HepG2 (cell line): ENCODE measurements at regions not wholly inside any gene's neighbourhood (a gene's known extent, or its start where the extent isn't known, plus 50 kb on each side); places are given as distances from the start of the nearest gene placed in this dataset.

Experiments used
- ATAC-seq: fragments of 200-7000 bp; cut with Tn5 transposase; 3 replicates; pipeline ENCODE4 v1.9.1; 2020; ENCODE audit warnings: mild to moderate bottlenecking, moderate library complexity
- BruUV-seq: library from RNA; stranded (reverse); fragments of 400-500 nt; replicated peaks from 2 replicates; lab custom pipeline; 2021; lab: Mats Ljungman, UMichigan
- CTCF ChIA-PET: fragments of 300-600 bp; formaldehyde crosslinking; extraction: SDS; loops from one replicate; lab custom pipeline; 2021; ENCODE audit warnings: low total read pairs, inconsistent platforms, low intra/inter-chr PET ratio; lab: Yijun Ruan, JAX
- POLR2A ChIA-PET: fragments of 350-600 bp; sonication (Branson Sonifier 250); formaldehyde crosslinking; loops from one replicate; lab custom pipeline; 2020; ENCODE audit warnings: antibody characterized with exemption, inconsistent platforms; lab: Yijun Ruan, JAX
- DNase-seq: peaks from one replicate; pipeline ENCODE4 v3.0.0-alpha.2; 2015; ENCODE audit warnings: low spot score
- FAIRE-seq: peaks from 3 replicates; lab custom pipeline; 2011; peaks lifted over from hg19 to GRCh38; lab: Jason Lieb, UNC
- H2AFZ ChIP-seq: one replicate; pipeline ENCODE4 v1.6.1; 2011; ENCODE audit warnings: low read length, inconsistent platforms
- H3K27ac ChIP-seq: fragments of 300-600 bp; 3 replicates; pipeline ENCODE4 v1.8.0; 2011; ENCODE audit warnings: mixed run types, mild to moderate bottlenecking, mixed read lengths, low read length, inconsistent platforms; ENCODE audit not compliant: insufficient read depth; ENCODE audit errors: extremely low read length
- H3K27me3 ChIP-seq, 2 experiments: fragments of 200-600 bp in 1 of 2; 2 replicates in 1 of 2; 3 replicates in 1 of 2; pipeline versions ENCODE4 v1.6.0 to v1.8.0; 2011; ENCODE audit warnings: low read length in 2 of 2, mild to moderate bottlenecking in 2 of 2, moderate library complexity in 2 of 2, inconsistent platforms in 1 of 2; ENCODE audit not compliant: insufficient read depth in 2 of 2, control insufficient read depth in 1 of 2
- H3K36me3 ChIP-seq, 2 experiments: fragments of 200-600 bp in 1 of 2; replicated peaks in 1 of 2; 2 replicates in 1 of 2; 3 replicates in 1 of 2; pipeline versions ENCODE4 v1.5.1 to v1.8.0; 2011; ENCODE audit warnings: low read length in 2 of 2, inconsistent platforms in 1 of 2; ENCODE audit not compliant: insufficient read depth in 2 of 2, control insufficient read depth in 1 of 2
- H3K4me1 ChIP-seq: 2 replicates; pipeline ENCODE4 v1.5.1; 2012; ENCODE audit warnings: low read length, inconsistent platforms; ENCODE audit not compliant: insufficient read depth
- H3K4me2 ChIP-seq: 2 replicates; pipeline ENCODE4 v1.6.0; 2011; ENCODE audit warnings: low read depth, low read length, inconsistent platforms
- H3K4me3 ChIP-seq, 3 experiments: fragments of 200-600 bp in 1 of 3; sonication (generic), shearing (Covaris generic) in 1 of 3; replicated peaks in 1 of 3; 2 replicates each; pipeline ENCODE4 v1.5.1; 2011 to 2016; ENCODE audit warnings: low read length in 3 of 3, inconsistent platforms in 2 of 3, low read depth in 2 of 3, mild to moderate bottlenecking in 2 of 3, control low read depth in 1 of 3, mixed read lengths in 1 of 3; ENCODE audit not compliant: insufficient read depth in 1 of 3
- H3K79me2 ChIP-seq: one replicate; pipeline ENCODE4 v1.6.1; 2011; ENCODE audit warnings: low read length, inconsistent platforms; ENCODE audit not compliant: insufficient read depth
- H3K9ac ChIP-seq: 2 replicates; pipeline ENCODE4 v1.6.0; 2011; ENCODE audit warnings: mild to moderate bottlenecking, low read depth, low read length, inconsistent platforms; ENCODE audit not compliant: insufficient read depth
- H3K9me3 ChIP-seq: 2 replicates; pipeline ENCODE4 v1.5.1; 2012; ENCODE audit warnings: mild to moderate bottlenecking, low read length
- H4K20me1 ChIP-seq: 2 replicates; pipeline ENCODE4 v1.6.0; 2011; ENCODE audit warnings: inconsistent platforms, mild to moderate bottlenecking, low read length, moderate library complexity; ENCODE audit not compliant: insufficient read depth
- CAMTA2 ChIP-seq: sonication (generic); formaldehyde crosslinking; IDR thresholded peaks from 2 replicates; pipeline ENCODE4 v1.4.0; 2020; ENCODE audit warnings: mild to moderate bottlenecking, missing genetic modification reagents, borderline replicate concordance
- GPN1 ChIP-seq: sonication (generic); formaldehyde crosslinking; IDR thresholded peaks from 2 replicates; pipeline ENCODE4 v1.5.1; 2020; ENCODE audit warnings: missing genetic modification reagents, borderline replicate concordance
- MIER2 ChIP-seq: IDR thresholded peaks from 2 replicates; pipeline ENCODE4 v1.6.1; 2016; ENCODE audit warnings: missing biosample characterization, missing genetic modification reagents
- NFRKB ChIP-seq: fragments of 450-650 bp; IDR thresholded peaks from 2 replicates; pipeline ENCODE4 v1.6.1; 2017
- SOX13 ChIP-seq, 3 experiments: fragments of 450-650 bp in 1 of 3; sonication (generic) in 1 of 3; formaldehyde crosslinking in 1 of 3; IDR thresholded peaks in 2 of 3; conservative IDR thresholded peaks in 1 of 3; 2 replicates each; pipeline versions ENCODE4 v1.5.0 to v1.6.1; 2016 to 2020; ENCODE audit warnings: antibody characterized with exemption in 1 of 3, mild to moderate bottlenecking in 1 of 3, missing compliant biosample characterization in 1 of 3, missing genetic modification reagents in 1 of 3, moderate library complexity in 1 of 3
- SP5 ChIP-seq: IDR thresholded peaks from 2 replicates; pipeline ENCODE4 v1.6.1; 2016; ENCODE audit warnings: low read depth, borderline replicate concordance
- ZFY ChIP-seq: sonication (generic); formaldehyde crosslinking; IDR thresholded peaks from 2 replicates; pipeline ENCODE4 v1.4.0; 2020; ENCODE audit warnings: missing genetic modification reagents
- ZHX1 ChIP-seq: sonication (generic); formaldehyde crosslinking; IDR thresholded peaks from 2 replicates; pipeline ENCODE4 v1.8.1; 2022; ENCODE audit warnings: low read depth, mild to moderate bottlenecking, missing genetic modification reagents
- ZNF101 ChIP-seq: sonication (generic); formaldehyde crosslinking; IDR thresholded peaks from 2 replicates; pipeline ENCODE4 v1.4.0; 2020; ENCODE audit warnings: mild to moderate bottlenecking, low read depth, missing genetic modification reagents, borderline replicate concordance
- ZNF230 ChIP-seq: sonication (generic); formaldehyde crosslinking; IDR thresholded peaks from 2 replicates; pipeline ENCODE4 v1.4.0; 2020; ENCODE audit warnings: mild to moderate bottlenecking, missing genetic modification reagents
- ZNF251 ChIP-seq: sonication (generic); formaldehyde crosslinking; IDR thresholded peaks from 2 replicates; pipeline ENCODE4 v1.9.0; 2021; ENCODE audit warnings: mild to moderate bottlenecking, missing genetic modification reagents
- ZNF260 ChIP-seq: sonication (generic); formaldehyde crosslinking; IDR thresholded peaks from 2 replicates; pipeline ENCODE4 v1.4.0; 2020; ENCODE audit warnings: missing genetic modification reagents, low read depth, mild to moderate bottlenecking, borderline replicate concordance
- ZNF350 ChIP-seq: sonication (generic); formaldehyde crosslinking; IDR thresholded peaks from 2 replicates; pipeline ENCODE4 v1.4.0; 2020; ENCODE audit warnings: mild to moderate bottlenecking, low read depth, missing genetic modification reagents, borderline replicate concordance
- ZNF724P ChIP-seq: sonication (generic); formaldehyde crosslinking; IDR thresholded peaks from 2 replicates; pipeline ENCODE4 v1.8.0; 2022; ENCODE audit warnings: missing genetic modification reagents, borderline replicate concordance
- ZNF749 ChIP-seq: sonication (generic); formaldehyde crosslinking; IDR thresholded peaks from 2 replicates; pipeline ENCODE4 v1.8.0; 2022; ENCODE audit warnings: mild to moderate bottlenecking, missing genetic modification reagents, moderate library complexity, borderline replicate concordance
- ZSCAN9 ChIP-seq: IDR thresholded peaks from 2 replicates; pipeline ENCODE4 v1.6.1; 2016; ENCODE audit warnings: borderline replicate concordance
- whole genome bisulfite sequencing: methylation state at CpG from one replicate; pipeline ENCODE4 v1.1.6; 2017; ENCODE audit warnings: low lambda C conversion rate; 5-methylcytosine and 5-hydroxymethylcytosine counted together
- in situ Hi-C: cut with HindIII; loops from 2 replicates; pipeline ENCODE4 v1.10.0; 2017; ENCODE audit warnings: low pct_unique_long_range_greater_than_20kb; ENCODE audit not compliant: extremely low pct_ligation_motif_present
- intact Hi-C: fragments of 100-400 bp; cut with micrococcal nuclease; formaldehyde crosslinking; loops from one replicate; pipeline ENCODE4 v1.10.0; 2022; ENCODE audit not compliant: unreplicated experiment
- TF ChIP-seq, protein P1 (sequence below): sonication (generic); formaldehyde crosslinking; IDR thresholded peaks from 2 replicates; pipeline ENCODE4 v1.4.0; 2020; ENCODE audit warnings: missing genetic modification reagents
- TF ChIP-seq, protein P2 (sequence below): sonication (generic); formaldehyde crosslinking; IDR thresholded peaks from 2 replicates; pipeline ENCODE4 v1.8.0; 2022; ENCODE audit warnings: missing genetic modification reagents, mild to moderate bottlenecking, moderate library complexity, borderline replicate concordance

- H3K27ac ChIP-seq: peak overlapping the region; percentile 55
- CTCF ChIA-PET: no interaction called here
- no TSS peak for BruUV-seq
- H3K9ac ChIP-seq: 0 out of 2 replicates have a peak overlapping the region, but pooled peaks have one; percentile 3
- POLR2A ChIA-PET: interaction anchor here (1.0 kb wide), 1 partner anchor 11 kb away, joined by 3 read pairs; no protein-coding TSS in a partner anchor
- peak overlapping the region in 2 of 3 experiments; percentile 4 to 6; a peak in 1 of 6 replicates for H3K4me3 ChIP-seq
- no peaks in the 10 kb centered on the region for H3K9me3 ChIP-seq
- FAIRE-seq: peak; percentile 64
- no peaks in the 10 kb centered on the region for H3K36me3 ChIP-seq
- no peaks in the 10 kb centered on the region for H3K27me3 ChIP-seq
- intact Hi-C loops (no loop called here), in situ Hi-C loops (no loop called here)
- ATAC-seq: peak; percentile 87
- peaks cover 32% of the 10 kb centered on the region for H3K4me1 ChIP-seq
- no peaks in the 10 kb centered on the region for H3K79me2 ChIP-seq
- WGBS: 12% methylated on average over 6 of the region's 10 CpGs
- H3K4me2 ChIP-seq: peak overlapping the region; percentile 55
- H4K20me1 ChIP-seq: no peaks in the 10 kb centered on the region
- peak; percentile 66 for DNase-seq
- H2AFZ ChIP-seq: no peak overlapping the region
- TF ChIP-seq ZNF230 (CRISPR knock-in tag) (no peak), ZNF101 (CRISPR knock-in tag) (no peak), ZFY (no peak), ZHX1 (CRISPR knock-in tag) (no peak), ZNF749 (CRISPR knock-in tag) (no peak), GPN1 (CRISPR knock-in tag) (no peak), SOX13 (IDR thresholded peaks at IDR 0.05) (no peak), SOX13 (CRISPR knock-in tag; conservative IDR thresholded peaks at IDR 0.05 in 1 of 2, IDR thresholded peaks at IDR 0.05 in 1 of 2) (peak in 1 of 2 experiments; percentile 63; a peak in 2 of 4 replicates), NFRKB (no peak), ZNF260 (CRISPR knock-in tag) (no peak), ZNF724P (CRISPR knock-in tag) (no peak), ZNF350 (CRISPR knock-in tag) (no peak), ZNF251 (no peak), SP5 (CRISPR knock-in tag) (peak; percentile 47; the same call in 1 of the 2 replicates), ZSCAN9 (CRISPR knock-in tag) (no peak), MIER2 (CRISPR knock-in tag) (no peak), CAMTA2 (CRISPR knock-in tag) (no peak)
- TF ChIP-seq, protein P1, sequence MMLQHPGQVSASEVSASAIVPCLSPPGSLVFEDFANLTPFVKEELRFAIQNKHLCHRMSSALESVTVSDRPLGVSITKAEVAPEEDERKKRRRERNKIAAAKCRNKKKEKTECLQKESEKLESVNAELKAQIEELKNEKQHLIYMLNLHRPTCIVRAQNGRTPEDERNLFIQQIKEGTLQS: no peak
- TF ChIP-seq, protein P2, sequence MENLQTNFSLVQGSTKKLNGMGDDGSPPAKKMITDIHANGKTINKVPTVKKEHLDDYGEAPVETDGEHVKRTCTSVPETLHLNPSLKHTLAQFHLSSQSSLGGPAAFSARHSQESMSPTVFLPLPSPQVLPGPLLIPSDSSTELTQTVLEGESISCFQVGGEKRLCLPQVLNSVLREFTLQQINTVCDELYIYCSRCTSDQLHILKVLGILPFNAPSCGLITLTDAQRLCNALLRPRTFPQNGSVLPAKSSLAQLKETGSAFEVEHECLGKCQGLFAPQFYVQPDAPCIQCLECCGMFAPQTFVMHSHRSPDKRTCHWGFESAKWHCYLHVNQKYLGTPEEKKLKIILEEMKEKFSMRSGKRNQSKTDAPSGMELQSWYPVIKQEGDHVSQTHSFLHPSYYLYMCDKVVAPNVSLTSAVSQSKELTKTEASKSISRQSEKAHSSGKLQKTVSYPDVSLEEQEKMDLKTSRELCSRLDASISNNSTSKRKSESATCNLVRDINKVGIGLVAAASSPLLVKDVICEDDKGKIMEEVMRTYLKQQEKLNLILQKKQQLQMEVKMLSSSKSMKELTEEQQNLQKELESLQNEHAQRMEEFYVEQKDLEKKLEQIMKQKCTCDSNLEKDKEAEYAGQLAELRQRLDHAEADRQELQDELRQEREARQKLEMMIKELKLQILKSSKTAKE (CRISPR knock-in tag): no peak
Measured at GRCh38 chrX:124217304-124218251, 114.9 kb upstream of the TEX13D start.
